HCT116 (cell line): ENCODE measurements at regions not wholly inside any gene's neighbourhood (a gene's known extent, or its start where the extent isn't known, plus 50 kb on each side); places are given as distances from the start of the nearest gene placed in this dataset.
A peak's percentile ranks its signal among the peaks of the same experiment; 100 is the strongest.

Experiments used
- ATAC-seq: fragments of 200-7000 bp; cut with Tn5 transposase; 2 replicates; pipeline ENCODE4 v1.9.1; 2020; ENCODE audit warnings: mild to moderate bottlenecking, moderate library complexity
- BruUV-seq: library from RNA; stranded (reverse); fragments of 400-500 nt; replicated peaks from 2 replicates; lab custom pipeline; 2021; lab: Mats Ljungman, UMichigan
- CTCF ChIA-PET: fragments of 300-600 bp; sonication (Branson Sonifier 250); formaldehyde crosslinking; loops from one replicate; lab custom pipeline; 2021; ENCODE audit warnings: antibody characterized with exemption; lab: Charles Lee
- POLR2A ChIA-PET: fragments of 300-600, 350-600 bp; sonication (Branson Sonifier 250); formaldehyde crosslinking; loops from one replicate; lab custom pipeline; 2021; ENCODE audit warnings: antibody characterized with exemption; lab: Charles Lee
- RAD21 ChIA-PET, 2 experiments: fragments of 300-600 bp; sonication (Branson Sonifier 250); formaldehyde crosslinking; loops; one replicate each; lab custom pipeline; 2023; ENCODE audit warnings: low total read pairs in 2 of 2; ENCODE audit not compliant: uncharacterized antibody in 2 of 2, unreplicated experiment in 2 of 2, low non-redundant PET in 1 of 2; lab: Charles Lee
- DNase-seq: peaks from one replicate; pipeline ENCODE4 v3.0.0-alpha.2; 2010; ENCODE audit warnings: low read depth, low spot score
- H2AFZ ChIP-seq: fragments of 200-600 bp; shearing (Covaris generic), sonication (generic); 2 replicates; pipeline ENCODE4 v1.6.1; 2017; ENCODE audit warnings: low read depth, mixed run types, mixed read lengths, antibody characterized with exemption, low read length; ENCODE audit not compliant: poor library complexity, severe bottlenecking
- H3K27ac ChIP-seq: 2 replicates; pipeline ENCODE4 v1.5.1; 2012; ENCODE audit warnings: low read depth, low read length
- H3K27me3 ChIP-seq: fragments of 200-600 bp; sonication (generic); 2 replicates; pipeline ENCODE4 v1.6.1; 2016; ENCODE audit warnings: mixed run types, low read length, mixed read lengths; ENCODE audit not compliant: insufficient read depth
- H3K36me3 ChIP-seq, 2 experiments: fragments of 200-500 bp in 1 of 2; fragments of 200-600 bp in 1 of 2; sonication (Bioruptor generic) in 1 of 2; sonication (generic) in 1 of 2; 2 replicates each; pipeline versions ENCODE4 v1.5.1 to v1.6.1; 2014 to 2016; ENCODE audit warnings: low read length in 2 of 2, inconsistent platforms in 1 of 2, mixed read lengths in 1 of 2, mixed run types in 1 of 2; ENCODE audit not compliant: insufficient read depth in 2 of 2, control insufficient read depth in 1 of 2
- H3K4me1 ChIP-seq, 2 experiments: fragments of 200-600 bp in 1 of 2; sonication (generic) in 1 of 2; 2 replicates each; pipeline versions ENCODE4 v1.5.1 to v1.6.1; 2012 to 2017; ENCODE audit warnings: low read length in 2 of 2, inconsistent platforms in 1 of 2, mild to moderate bottlenecking in 1 of 2, mixed read lengths in 1 of 2, mixed run types in 1 of 2, moderate library complexity in 1 of 2; ENCODE audit not compliant: insufficient read depth in 2 of 2, control insufficient read depth in 1 of 2
- H3K4me2 ChIP-seq: fragments of 200-600 bp; sonication (generic); 2 replicates; pipeline ENCODE4 v1.6.1; 2017; ENCODE audit warnings: mixed run types, low read length, mixed read lengths
- H3K4me3 ChIP-seq, 2 experiments: fragments of 200-600 bp in 1 of 2; sonication (generic) in 1 of 2; replicated peaks in 1 of 2; 2 replicates each; pipeline ENCODE4 v1.5.1; 2011 to 2016; ENCODE audit warnings: low read length in 2 of 2, control low read depth in 1 of 2, low read depth in 1 of 2, mild to moderate bottlenecking in 1 of 2, mixed read lengths in 1 of 2, mixed run types in 1 of 2
- H3K79me2 ChIP-seq: fragments of 200-600 bp; sonication (generic); 2 replicates; pipeline ENCODE4 v1.6.1; 2017; ENCODE audit warnings: mild to moderate bottlenecking, mixed run types, low read length, moderate library complexity, mixed read lengths; ENCODE audit not compliant: insufficient read depth
- H3K9ac ChIP-seq: fragments of 200-600 bp; sonication (generic); 2 replicates; pipeline ENCODE4 v1.6.1; 2016; ENCODE audit warnings: low read length, mixed read lengths
- H3K9me2 ChIP-seq: fragments of 200-600 bp; sonication (generic), shearing (Covaris generic); 2 replicates; pipeline ENCODE4 v1.6.1; 2017; ENCODE audit warnings: mixed run types, mild to moderate bottlenecking, moderate library complexity; ENCODE audit not compliant: insufficient read depth
- H3K9me3 ChIP-seq, 2 experiments: fragments of 200-500 bp in 1 of 2; fragments of 200-600 bp in 1 of 2; sonication (Bioruptor generic) in 1 of 2; sonication (generic) in 1 of 2; 2 replicates each; pipeline ENCODE4 v1.6.1; 2014 to 2017; ENCODE audit warnings: low read length in 2 of 2, mixed read lengths in 2 of 2, inconsistent platforms in 1 of 2, low read depth in 1 of 2, mild to moderate bottlenecking in 1 of 2, mixed run types in 1 of 2, moderate library complexity in 1 of 2; ENCODE audit not compliant: control insufficient read depth in 1 of 2, insufficient read depth in 1 of 2
- H4K20me1 ChIP-seq: fragments of 200-600 bp; sonication (generic), shearing (Covaris generic); 2 replicates; pipeline ENCODE4 v1.6.1; 2017; ENCODE audit warnings: mixed run types, mild to moderate bottlenecking, moderate library complexity; ENCODE audit not compliant: insufficient read depth
- EGR1 ChIP-seq: IDR thresholded peaks from 2 replicates; pipeline ENCODE4 v1.6.1; 2012; ENCODE audit warnings: low read depth
- EZH2phosphoT487 ChIP-seq: fragments of 200-600 bp; IDR thresholded peaks from 2 replicates; pipeline ENCODE4 v1.6.1; 2018; ENCODE audit warnings: antibody characterized with exemption, borderline replicate concordance
- JUND ChIP-seq: IDR thresholded peaks from 2 replicates; pipeline ENCODE4 v1.6.1; 2012
- POLR2AphosphoS5 ChIP-seq: IDR thresholded peaks from 2 replicates; pipeline ENCODE4 v1.6.1; 2011; ENCODE audit warnings: mild to moderate bottlenecking, low read depth, low read length, moderate library complexity
- SP1 ChIP-seq: IDR thresholded peaks from 2 replicates; pipeline ENCODE4 v1.6.1; 2012; ENCODE audit warnings: low read depth
- TCF7L2 ChIP-seq: IDR thresholded peaks from 2 replicates; pipeline ENCODE4 v1.7.0; 2011; ENCODE audit warnings: borderline replicate concordance, inconsistent platforms; ENCODE audit not compliant: insufficient read depth, insufficient read length; ENCODE audit errors: extremely low read depth
- YY1 ChIP-seq: IDR thresholded peaks from 2 replicates; pipeline ENCODE4 v1.6.1; 2011; ENCODE audit warnings: low read length, low read depth, moderate library complexity, mild to moderate bottlenecking; ENCODE audit not compliant: insufficient replicate concordance; ENCODE audit errors: extremely low read depth
- ZFX ChIP-seq: fragments of 450-650 bp; IDR thresholded peaks from 2 replicates; pipeline ENCODE4 v1.6.1; 2017
- intact Hi-C: fragments of 100-400 bp; cut with micrococcal nuclease; formaldehyde crosslinking; loops from 2 replicates; pipeline ENCODE4 v1.10.0; 2022
- TF ChIP-seq, protein P1 (sequence below), 3 experiments: fragments of 200-600 bp in 1 of 3; sonication (generic) in 1 of 3; IDR thresholded peaks in 2 of 3; conservative IDR thresholded peaks in 1 of 3; 2 replicates each; pipeline ENCODE4 v1.5.1; 2012 to 2017; ENCODE audit warnings: low read depth in 2 of 3, low read length in 2 of 3, antibody characterized with exemption in 1 of 3, borderline replicate concordance in 1 of 3, control low read depth in 1 of 3, mild to moderate bottlenecking in 1 of 3, mixed read lengths in 1 of 3, mixed run types in 1 of 3, moderate library complexity in 1 of 3; ENCODE audit not compliant: insufficient read depth in 1 of 3
- TF ChIP-seq, protein P2 (sequence below): IDR thresholded peaks from 2 replicates; pipeline ENCODE4 v1.6.1; 2012
- TF ChIP-seq, protein P3 (sequence below): IDR thresholded peaks from 2 replicates; pipeline ENCODE4 v1.6.1; 2012
- TF ChIP-seq, protein P4 (sequence below): IDR thresholded peaks from 2 replicates; pipeline ENCODE4 v1.6.1; 2012; ENCODE audit warnings: low read depth

DNA sequence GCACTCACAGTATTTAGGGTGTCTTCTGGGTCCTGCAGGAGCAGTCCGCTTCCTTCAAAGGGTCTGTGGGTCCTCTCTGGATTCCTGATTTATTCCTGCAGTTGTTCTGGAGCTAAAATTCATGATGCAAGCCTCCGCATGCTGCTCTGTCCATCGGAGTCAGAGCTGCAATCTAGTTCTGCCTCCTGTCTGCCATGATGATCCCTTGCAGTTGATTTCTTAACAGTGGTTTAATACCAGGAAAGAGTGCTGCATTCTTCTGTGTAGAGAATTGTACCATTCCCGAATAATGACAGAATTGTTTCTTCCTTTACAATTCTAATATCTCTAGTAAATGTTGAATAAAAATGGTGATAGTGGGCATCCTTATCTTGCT, 72.0 kb upstream of the B3GAT2 start:
- no TSS peak for BruUV-seq
- RAD21 ChIA-PET = no interaction called here
- Histone ChIP-seq H3K4me1 (no peaks in the 10 kb centered on the region), H4K20me1 (no peaks in the 10 kb centered on the region), H3K27ac (no peak overlapping the region), H3K9ac (no peak overlapping the region), H2AFZ (no peak overlapping the region), H3K9me2 (no peaks in the 10 kb centered on the region), H3K27me3 (no peaks in the 10 kb centered on the region), H3K9me3 (no peaks in the 10 kb centered on the region), H3K36me3 (no peaks in the 10 kb centered on the region), H3K4me2 (no peak overlapping the region), H3K4me3 (no peak overlapping the region), H3K79me2 (no peaks in the 10 kb centered on the region)
- TF ChIP-seq ZFX (no peak), EZH2phosphoT487 (no peak), POLR2AphosphoS5 (no peak), SP1 (no peak), JUND (no peak), EGR1 (no peak), TCF7L2 (no peak)
- TF ChIP-seq, protein P1, sequence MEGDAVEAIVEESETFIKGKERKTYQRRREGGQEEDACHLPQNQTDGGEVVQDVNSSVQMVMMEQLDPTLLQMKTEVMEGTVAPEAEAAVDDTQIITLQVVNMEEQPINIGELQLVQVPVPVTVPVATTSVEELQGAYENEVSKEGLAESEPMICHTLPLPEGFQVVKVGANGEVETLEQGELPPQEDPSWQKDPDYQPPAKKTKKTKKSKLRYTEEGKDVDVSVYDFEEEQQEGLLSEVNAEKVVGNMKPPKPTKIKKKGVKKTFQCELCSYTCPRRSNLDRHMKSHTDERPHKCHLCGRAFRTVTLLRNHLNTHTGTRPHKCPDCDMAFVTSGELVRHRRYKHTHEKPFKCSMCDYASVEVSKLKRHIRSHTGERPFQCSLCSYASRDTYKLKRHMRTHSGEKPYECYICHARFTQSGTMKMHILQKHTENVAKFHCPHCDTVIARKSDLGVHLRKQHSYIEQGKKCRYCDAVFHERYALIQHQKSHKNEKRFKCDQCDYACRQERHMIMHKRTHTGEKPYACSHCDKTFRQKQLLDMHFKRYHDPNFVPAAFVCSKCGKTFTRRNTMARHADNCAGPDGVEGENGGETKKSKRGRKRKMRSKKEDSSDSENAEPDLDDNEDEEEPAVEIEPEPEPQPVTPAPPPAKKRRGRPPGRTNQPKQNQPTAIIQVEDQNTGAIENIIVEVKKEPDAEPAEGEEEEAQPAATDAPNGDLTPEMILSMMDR (IDR thresholded peaks at IDR 0.05 in 2 of 3, conservative IDR thresholded peaks at IDR 0.05 in 1 of 3; ENCODE audit: borderline replicate concordance in 1 of 3, insufficient read depth in 1 of 3, low read depth in 2 of 3, low read length in 2 of 3) = 0 out of 6 replicates have a peak, but pooled peaks of 1 of the 3 experiments have one; percentile 1
- ATAC-seq (no peak), DNase-seq (no peak)
- POLR2A ChIA-PET = no interaction called here
- CTCF ChIA-PET = no interaction called here
- intact Hi-C loops = no loop called here

DNA sequence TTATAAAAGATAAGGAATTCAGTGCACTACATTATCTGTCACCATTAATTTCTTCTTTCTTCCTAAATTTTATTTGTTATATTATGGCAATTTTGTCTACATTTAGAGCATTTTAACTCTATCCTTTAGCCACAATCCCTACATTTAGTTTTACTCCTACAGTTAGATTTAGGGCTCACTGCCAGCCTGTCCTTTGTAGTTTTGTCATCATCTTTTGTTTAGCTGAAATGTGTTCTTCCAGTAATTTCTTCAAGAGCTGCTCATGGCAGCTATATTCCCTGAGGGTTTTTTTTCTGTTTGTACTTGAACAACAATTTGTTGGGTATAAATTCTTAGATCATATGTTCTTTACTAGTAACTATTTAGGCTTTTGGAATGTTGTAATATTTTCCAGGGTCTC, 72.7 kb upstream of the B3GAT2 start:
- Histone ChIP-seq H3K9me3 (no peaks in the 10 kb centered on the region), H3K27me3 (no peaks in the 10 kb centered on the region), H3K27ac (no peak overlapping the region), H3K9me2 (no peaks in the 10 kb centered on the region), H4K20me1 (no peaks in the 10 kb centered on the region), H3K79me2 (no peaks in the 10 kb centered on the region), H3K4me2 (no peak overlapping the region), H3K36me3 (no peaks in the 10 kb centered on the region), H2AFZ (no peak overlapping the region), H3K9ac (no peak overlapping the region), H3K4me3 (no peak overlapping the region), H3K4me1 (no peaks in the 10 kb centered on the region)
- no peak for ATAC-seq
- POLR2A ChIA-PET = no interaction called here
- BruUV-seq = no TSS peak
- DNase-seq = no peak
- RAD21 ChIA-PET = no interaction called here
- intact Hi-C loops = no loop called here
- CTCF ChIA-PET = no interaction called here
- TF ChIP-seq, protein P2, sequence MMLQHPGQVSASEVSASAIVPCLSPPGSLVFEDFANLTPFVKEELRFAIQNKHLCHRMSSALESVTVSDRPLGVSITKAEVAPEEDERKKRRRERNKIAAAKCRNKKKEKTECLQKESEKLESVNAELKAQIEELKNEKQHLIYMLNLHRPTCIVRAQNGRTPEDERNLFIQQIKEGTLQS = no peak
- no peak for TF ChIP-seq YY1
- TF ChIP-seq, protein P3, sequence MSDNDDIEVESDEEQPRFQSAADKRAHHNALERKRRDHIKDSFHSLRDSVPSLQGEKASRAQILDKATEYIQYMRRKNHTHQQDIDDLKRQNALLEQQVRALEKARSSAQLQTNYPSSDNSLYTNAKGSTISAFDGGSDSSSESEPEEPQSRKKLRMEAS = no peak
- TF ChIP-seq, protein P4, sequence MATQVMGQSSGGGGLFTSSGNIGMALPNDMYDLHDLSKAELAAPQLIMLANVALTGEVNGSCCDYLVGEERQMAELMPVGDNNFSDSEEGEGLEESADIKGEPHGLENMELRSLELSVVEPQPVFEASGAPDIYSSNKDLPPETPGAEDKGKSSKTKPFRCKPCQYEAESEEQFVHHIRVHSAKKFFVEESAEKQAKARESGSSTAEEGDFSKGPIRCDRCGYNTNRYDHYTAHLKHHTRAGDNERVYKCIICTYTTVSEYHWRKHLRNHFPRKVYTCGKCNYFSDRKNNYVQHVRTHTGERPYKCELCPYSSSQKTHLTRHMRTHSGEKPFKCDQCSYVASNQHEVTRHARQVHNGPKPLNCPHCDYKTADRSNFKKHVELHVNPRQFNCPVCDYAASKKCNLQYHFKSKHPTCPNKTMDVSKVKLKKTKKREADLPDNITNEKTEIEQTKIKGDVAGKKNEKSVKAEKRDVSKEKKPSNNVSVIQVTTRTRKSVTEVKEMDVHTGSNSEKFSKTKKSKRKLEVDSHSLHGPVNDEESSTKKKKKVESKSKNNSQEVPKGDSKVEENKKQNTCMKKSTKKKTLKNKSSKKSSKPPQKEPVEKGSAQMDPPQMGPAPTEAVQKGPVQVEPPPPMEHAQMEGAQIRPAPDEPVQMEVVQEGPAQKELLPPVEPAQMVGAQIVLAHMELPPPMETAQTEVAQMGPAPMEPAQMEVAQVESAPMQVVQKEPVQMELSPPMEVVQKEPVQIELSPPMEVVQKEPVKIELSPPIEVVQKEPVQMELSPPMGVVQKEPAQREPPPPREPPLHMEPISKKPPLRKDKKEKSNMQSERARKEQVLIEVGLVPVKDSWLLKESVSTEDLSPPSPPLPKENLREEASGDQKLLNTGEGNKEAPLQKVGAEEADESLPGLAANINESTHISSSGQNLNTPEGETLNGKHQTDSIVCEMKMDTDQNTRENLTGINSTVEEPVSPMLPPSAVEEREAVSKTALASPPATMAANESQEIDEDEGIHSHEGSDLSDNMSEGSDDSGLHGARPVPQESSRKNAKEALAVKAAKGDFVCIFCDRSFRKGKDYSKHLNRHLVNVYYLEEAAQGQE = no peak
- no peak for TF ChIP-seq ZFX
- TF ChIP-seq, protein P1 (IDR thresholded peaks at IDR 0.05 in 2 of 3, conservative IDR thresholded peaks at IDR 0.05 in 1 of 3; ENCODE audit: borderline replicate concordance in 1 of 3, insufficient read depth in 1 of 3, low read depth in 2 of 3, low read length in 2 of 3) = no peak
